NCI-H2107 treated with DMSO at 0.1 percent for 48 hours (cell line): ENCODE measurements at regions not wholly inside any gene's neighbourhood (a gene's known extent, or its start where the extent isn't known, plus 50 kb on each side); places are given as distances from the start of the nearest gene placed in this dataset.

ENCODE experiments used
- DNase-seq: peaks from one replicate; lab custom pipeline; 2025; ENCODE audit not compliant: unreplicated experiment; lab: John Stamatoyannopoulos, UW

DNA sequence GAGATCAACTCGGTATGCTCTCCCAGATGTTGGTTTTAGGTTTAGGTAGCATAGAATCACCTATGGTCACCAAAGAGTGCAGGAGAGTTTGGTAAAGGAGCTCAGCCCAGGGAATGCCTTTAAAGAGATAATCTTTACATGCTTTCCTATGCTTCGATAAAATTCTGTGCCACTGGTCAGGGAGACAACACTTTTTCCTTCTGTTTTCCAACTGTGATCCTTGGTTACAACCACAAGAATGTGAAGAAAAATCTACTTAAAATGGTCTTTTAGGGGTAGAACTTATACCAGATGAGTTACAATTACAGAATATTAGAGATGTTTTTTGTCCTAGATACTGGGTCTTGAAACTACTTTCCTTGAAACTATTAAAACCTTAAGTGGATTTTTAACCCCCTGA is 895.6 kb downstream of the TTLL7 start:
- no peak for DNase-seq

- DNase-seq, result peak; percentile 99
Observed at GRCh38 chr1:83102630-83103071, 896.3 kb downstream of the TTLL7 start.

DNA sequence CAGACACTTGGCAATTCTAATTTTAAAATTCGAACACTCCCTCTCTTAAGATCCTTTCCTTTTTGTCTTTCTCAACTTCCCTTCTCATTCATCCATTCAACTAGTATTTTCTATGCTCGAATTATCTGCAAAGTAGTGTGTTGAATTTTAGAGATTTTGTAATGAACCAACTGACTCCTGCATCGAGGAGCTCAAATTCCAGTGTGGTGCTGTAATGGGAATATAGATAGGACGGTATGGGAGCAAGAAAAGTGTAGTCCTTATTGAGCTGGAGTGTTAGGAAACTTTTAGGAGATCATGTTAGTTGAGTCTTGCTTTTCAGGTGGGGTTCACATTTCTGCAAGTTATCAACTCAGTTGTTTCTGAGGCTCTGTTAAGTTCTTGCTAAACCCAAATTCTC is 897.5 kb downstream of the TTLL7 start:
- no peak for DNase-seq

- DNase-seq, result no peak
Observed at GRCh38 chr1:83100133-83100532, 898.8 kb downstream of the TTLL7 start.

GRCh38 chr1:83098791-83099190 is 900.1 kb downstream of the TTLL7 start:
- no peak for DNase-seq

GRCh38 chr1:83098131-83098530 is 900.8 kb downstream of the TTLL7 start:
- no peak for DNase-seq

- no peak for DNase-seq
Observed at GRCh38 chr1:83097715-83098114, 901.2 kb downstream of the TTLL7 start.

DNA sequence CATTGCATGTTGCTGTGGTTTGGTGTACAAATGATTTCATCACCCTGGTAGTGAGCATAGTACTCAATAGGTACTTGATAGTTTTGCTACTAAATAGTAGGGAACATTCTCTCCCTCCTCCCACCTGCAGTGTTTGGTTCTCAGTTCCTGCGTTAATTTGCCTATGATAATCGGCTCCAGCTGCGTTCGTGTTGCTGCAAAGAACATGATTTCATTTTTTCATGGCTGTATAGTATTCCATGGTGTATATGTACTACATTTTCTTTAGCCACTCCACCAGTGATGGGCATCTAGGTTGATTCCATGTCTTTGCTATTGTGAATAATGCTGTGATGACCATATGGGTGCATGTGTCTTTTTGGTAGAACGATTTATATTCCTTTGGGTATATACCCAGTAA is 903.4 kb downstream of the TTLL7 start:
- DNase-seq, result no peak

- no peak for DNase-seq
Observed at GRCh38 chr1:83090195-83090594, 908.7 kb downstream of the TTLL7 start.

DNA sequence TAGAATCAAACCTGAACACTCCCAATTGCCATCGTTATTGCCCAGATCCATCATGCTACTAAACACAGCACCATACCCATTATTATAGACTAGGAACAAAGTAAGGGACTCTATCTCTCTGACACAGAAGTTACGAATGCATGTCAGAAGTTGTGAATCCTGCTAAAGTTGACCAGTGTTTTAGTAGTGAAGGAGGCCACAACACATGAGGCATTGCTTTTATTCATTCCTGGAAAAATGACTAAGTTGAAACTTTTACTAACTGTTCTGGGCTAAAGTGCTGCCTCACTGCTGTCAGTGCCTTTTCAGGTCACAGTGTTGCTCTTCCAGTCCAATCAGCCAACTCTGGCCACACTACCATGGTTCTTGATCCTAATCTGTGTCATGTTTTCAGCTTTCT is 911.1 kb downstream of the TTLL7 start:
- DNase-seq, result no peak

GRCh38 chr1:83086986-83087512 is 911.9 kb downstream of the TTLL7 start:
- DNase-seq, result no peak

- DNase-seq, result no peak
Observed at GRCh38 chr1:83086346-83086745, 912.6 kb downstream of the TTLL7 start.

DNA sequence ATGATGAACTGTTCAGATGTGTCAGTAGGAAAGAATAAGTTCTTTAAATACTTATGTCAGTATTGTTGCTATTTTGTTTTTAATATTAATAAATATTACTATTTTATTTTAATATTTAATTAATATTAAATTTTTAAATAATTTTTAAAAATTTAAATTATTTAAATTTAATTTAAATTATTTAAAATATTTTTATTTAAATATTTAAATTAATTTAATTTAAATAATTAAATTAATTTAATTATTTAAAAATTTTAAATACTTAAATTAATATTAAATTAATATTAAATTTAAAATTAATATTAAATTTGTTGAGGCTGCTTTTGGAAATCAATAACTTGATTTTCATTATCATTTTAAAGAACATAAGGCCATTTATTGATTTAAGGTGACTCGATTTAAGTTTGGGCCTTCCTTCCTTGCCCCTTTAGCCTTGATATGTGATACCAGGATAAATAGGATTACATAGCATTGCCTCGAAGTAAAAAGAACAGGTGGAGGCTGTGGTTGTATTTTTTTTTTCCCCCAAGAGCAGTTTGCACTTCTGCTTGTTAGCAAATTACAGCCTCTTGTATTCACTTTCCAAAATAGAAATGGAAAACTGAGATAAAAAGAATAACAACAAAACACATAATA is 915.2 kb downstream of the TTLL7 start:
- peak; percentile 82 for DNase-seq

DNA sequence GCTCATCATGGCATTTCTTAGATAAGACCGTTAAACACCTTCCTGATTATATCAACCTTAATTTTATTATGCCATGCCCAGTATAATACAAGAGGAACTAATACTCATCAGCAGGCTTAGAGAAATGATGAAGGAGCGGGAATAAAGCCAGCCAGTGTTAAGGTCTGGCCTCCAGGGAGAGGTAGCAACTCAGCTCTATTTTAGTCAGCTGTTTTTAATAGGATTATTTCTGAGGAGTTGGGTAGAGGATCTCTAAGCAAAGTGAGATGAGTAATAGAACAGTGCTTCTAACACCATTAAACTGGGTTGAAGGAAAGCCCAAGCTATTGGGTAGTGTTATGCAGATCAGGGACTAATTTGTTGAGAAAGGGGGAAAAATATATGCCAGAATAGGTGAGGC is 921.5 kb downstream of the TTLL7 start:
- no peak for DNase-seq

- DNase-seq, result no peak
Observed at GRCh38 chr1:83075107-83075506, 923.8 kb downstream of the TTLL7 start.

GRCh38 chr1:83067954-83068353 is 931.0 kb downstream of the TTLL7 start:
- DNase-seq, result no peak

DNA sequence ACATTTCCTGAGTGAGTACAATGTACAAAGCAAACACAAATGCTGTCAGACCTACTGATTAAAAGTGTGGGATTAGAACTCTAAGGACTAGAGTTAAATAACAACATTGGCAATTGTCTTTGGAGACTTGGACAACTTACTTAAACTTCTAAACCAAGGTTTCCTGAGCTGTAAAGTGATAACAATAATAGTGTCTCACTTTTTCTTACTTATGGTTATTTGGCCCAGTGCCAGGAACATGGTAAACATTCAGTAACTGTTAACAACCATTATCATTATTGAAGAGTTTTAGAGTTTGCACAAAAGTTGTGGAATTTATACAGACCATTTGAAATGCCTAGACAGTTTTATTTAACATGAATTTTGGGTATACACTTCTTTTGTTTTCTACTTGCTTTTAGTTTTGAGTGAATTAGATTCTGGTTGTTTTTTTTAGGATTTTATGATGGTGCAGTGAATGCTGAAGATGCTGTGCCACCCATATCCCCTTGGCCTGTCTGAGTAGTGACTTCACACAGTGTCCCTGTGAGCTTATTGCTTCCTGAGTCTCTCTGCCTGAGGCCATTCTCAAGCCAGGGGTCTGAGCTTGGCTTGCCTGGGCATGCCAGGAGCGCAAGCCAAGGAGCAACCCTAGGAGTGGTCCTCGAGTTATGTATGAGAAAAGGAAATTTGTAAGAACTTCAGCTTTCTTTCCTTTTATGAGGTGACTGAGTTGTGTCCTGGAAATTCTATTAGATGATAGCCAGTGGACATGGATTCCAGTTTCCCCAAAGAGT is 932.8 kb downstream of the TTLL7 start:
- DNase-seq, result no peak

DNA sequence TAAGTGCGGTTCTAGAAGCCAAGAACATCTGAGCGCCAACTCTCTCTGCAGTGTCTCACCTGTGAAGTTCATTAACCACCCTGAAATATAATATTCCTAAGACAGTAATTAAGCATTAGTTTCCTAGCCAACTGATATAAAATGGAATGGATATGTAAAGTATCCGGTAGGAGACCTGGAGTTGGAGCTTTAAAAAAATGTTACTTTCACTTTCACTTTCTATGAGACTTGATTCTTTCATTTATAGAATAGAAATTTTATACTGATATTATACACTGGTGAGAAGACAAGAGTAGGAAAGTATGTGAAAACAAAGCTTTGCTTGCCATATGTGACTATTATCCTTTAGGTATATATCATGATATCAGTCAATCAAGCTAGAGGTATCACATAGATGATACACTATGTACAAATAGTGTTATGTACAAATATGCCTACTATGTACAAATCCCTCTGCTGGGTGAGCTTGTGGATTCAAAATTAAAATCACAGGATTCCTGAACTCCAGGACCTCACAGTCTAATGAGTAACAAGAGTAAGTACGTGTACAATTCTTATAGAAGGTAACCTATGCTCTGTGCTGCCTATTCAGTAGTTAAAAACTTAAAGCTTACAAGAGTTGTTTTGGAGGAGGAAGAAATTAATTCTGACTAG is 934.2 kb downstream of the TTLL7 start:
- no peak for DNase-seq

- no peak for DNase-seq
Observed at GRCh38 chr1:83060651-83061390, 938.1 kb downstream of the TTLL7 start.

- DNase-seq, result no peak
Observed at GRCh38 chr1:83060221-83060620, 938.7 kb downstream of the TTLL7 start.

GRCh38 chr1:83058327-83058726 is 940.6 kb downstream of the TTLL7 start:
- no peak for DNase-seq
